ENCODE measurements at regions not wholly inside any gene's neighbourhood (a gene's known extent, or its start where the extent isn't known, plus 50 kb on each side); places are given as distances from the start of the nearest gene placed in this dataset.
"Not testable (repeated sequence)": the region's sequence is repeated elsewhere in the genome, so short reads cannot be mapped to it uniquely, and the experiment has no call there.

- in situ Hi-C loops (cut with HindIII; ENCODE audit: extremely low pct_ligation_motif_present, low pct_unique_long_range_greater_than_20kb): no loop called here
- WGBS (ENCODE audit: low lambda C conversion rate): 52% methylated on average over 1 of the region's 1 CpG
- H4K20me1 ChIP-seq (ENCODE audit: insufficient read depth, low read length): no peaks in the 10 kb centered on the region
- no peaks in the 10 kb centered on the region for H3K4me1 ChIP-seq (ENCODE audit: insufficient read depth, low read length)
- H3K4me2 ChIP-seq (ENCODE audit: low read depth, low read length): no peak overlapping the region
- no peak overlapping the region for H3K9ac ChIP-seq (ENCODE audit: insufficient read depth, low read depth, low read length)
- no TSS peak for BruUV-seq (replicated peaks)
- DNase-seq (ENCODE audit: low spot score): no peak
- ChIA-PET POLR2A (no interaction called here), CTCF (ENCODE audit: low intra/inter-chr PET ratio, low total read pairs) (no interaction called here)
- H3K27ac ChIP-seq (ENCODE audit: extremely low read length, insufficient read depth, low read length): no peak overlapping the region
- no peak overlapping the region for H3K4me3 ChIP-seq (replicated peaks in 1 of 3; ENCODE audit: insufficient read depth in 1 of 3, low read depth in 2 of 3, low read length in 3 of 3)
- H3K36me3 ChIP-seq (replicated peaks in 1 of 2; ENCODE audit: control insufficient read depth in 1 of 2, insufficient read depth in 2 of 2, low read length in 2 of 2): no peaks in the 10 kb centered on the region
- H3K9me3 ChIP-seq (ENCODE audit: low read length): peaks cover 56% of the 10 kb centered on the region
- no peaks in the 10 kb centered on the region for H3K79me2 ChIP-seq (ENCODE audit: insufficient read depth, low read length)
- FAIRE-seq: no peak
- H2AFZ ChIP-seq (ENCODE audit: low read length): no peak overlapping the region
- no peaks in the 10 kb centered on the region for H3K27me3 ChIP-seq (ENCODE audit: control insufficient read depth in 1 of 2, insufficient read depth in 2 of 2, low read length in 2 of 2)
- no peak for ATAC-seq
- intact Hi-C loops (cut with micrococcal nuclease; ENCODE audit: unreplicated experiment): no loop called here
- TF ChIP-seq ARID5B (CRISPR knock-in tag; IDR thresholded peaks at IDR 0.05) (no peak), ZNF333 (CRISPR knock-in tag; IDR thresholded peaks at IDR 0.05; ENCODE audit: borderline replicate concordance) (no peak), SP5 (CRISPR knock-in tag; IDR thresholded peaks at IDR 0.05; ENCODE audit: borderline replicate concordance, low read depth) (no peak), ZNF383 (CRISPR knock-in tag; IDR thresholded peaks at IDR 0.05; ENCODE audit: borderline replicate concordance) (no peak), SMAD9 (CRISPR knock-in tag; IDR thresholded peaks at IDR 0.05) (no peak), ZBTB7B (CRISPR knock-in tag; IDR thresholded peaks at IDR 0.05) (no peak), AHR (CRISPR knock-in tag; IDR thresholded peaks at IDR 0.05) (no peak), ARNT (IDR thresholded peaks at IDR 0.05) (no peak), ZNF160 (CRISPR knock-in tag; IDR thresholded peaks at IDR 0.05) (no peak)
- TF ChIP-seq, protein P1, sequence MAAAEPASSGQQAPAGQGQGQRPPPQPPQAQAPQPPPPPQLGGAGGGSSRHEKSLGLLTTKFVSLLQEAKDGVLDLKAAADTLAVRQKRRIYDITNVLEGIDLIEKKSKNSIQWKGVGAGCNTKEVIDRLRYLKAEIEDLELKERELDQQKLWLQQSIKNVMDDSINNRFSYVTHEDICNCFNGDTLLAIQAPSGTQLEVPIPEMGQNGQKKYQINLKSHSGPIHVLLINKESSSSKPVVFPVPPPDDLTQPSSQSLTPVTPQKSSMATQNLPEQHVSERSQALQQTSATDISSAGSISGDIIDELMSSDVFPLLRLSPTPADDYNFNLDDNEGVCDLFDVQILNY (CRISPR knock-in tag; conservative IDR thresholded peaks at IDR 0.05): no peak
- TF ChIP-seq, protein P2, sequence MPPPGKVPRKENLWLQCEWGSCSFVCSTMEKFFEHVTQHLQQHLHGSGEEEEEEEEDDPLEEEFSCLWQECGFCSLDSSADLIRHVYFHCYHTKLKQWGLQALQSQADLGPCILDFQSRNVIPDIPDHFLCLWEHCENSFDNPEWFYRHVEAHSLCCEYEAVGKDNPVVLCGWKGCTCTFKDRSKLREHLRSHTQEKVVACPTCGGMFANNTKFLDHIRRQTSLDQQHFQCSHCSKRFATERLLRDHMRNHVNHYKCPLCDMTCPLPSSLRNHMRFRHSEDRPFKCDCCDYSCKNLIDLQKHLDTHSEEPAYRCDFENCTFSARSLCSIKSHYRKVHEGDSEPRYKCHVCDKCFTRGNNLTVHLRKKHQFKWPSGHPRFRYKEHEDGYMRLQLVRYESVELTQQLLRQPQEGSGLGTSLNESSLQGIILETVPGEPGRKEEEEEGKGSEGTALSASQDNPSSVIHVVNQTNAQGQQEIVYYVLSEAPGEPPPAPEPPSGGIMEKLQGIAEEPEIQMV (CRISPR knock-in tag; IDR thresholded peaks at IDR 0.05; ENCODE audit: low read depth): no peak
Measured at GRCh38 chr1:80523861-80524260, 1276.9 kb upstream of the ADGRL2 start.

DNA sequence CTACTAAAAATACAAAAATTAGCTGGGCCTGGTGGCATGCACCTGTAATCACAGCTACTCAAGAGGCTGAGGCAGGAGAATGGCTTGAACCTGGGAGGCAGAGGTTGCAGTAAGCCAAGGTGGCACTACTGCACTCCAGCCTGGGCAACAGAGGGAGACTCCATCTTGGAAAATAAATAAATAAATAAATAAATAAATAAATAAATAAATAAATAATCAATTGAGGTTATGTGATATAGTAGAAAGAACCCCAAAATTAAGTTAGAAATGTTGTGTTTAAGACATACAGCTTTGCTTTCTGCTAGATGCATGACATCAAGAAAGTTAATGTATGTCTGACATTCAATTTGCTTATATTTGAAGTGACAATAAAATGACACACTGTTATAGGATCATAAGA, 1277.7 kb upstream of the ADGRL2 start:
- BruUV-seq (replicated peaks); H3K4me1 ChIP-seq (ENCODE audit: insufficient read depth, low read length); H3K79me2 ChIP-seq (ENCODE audit: insufficient read depth, low read length); ATAC-seq; H3K27ac ChIP-seq (ENCODE audit: extremely low read length, insufficient read depth, low read length); H4K20me1 ChIP-seq (ENCODE audit: insufficient read depth, low read length); DNase-seq (ENCODE audit: low spot score); FAIRE-seq; intact Hi-C loops (cut with micrococcal nuclease; ENCODE audit: unreplicated experiment); H2AFZ ChIP-seq (ENCODE audit: low read length); CTCF ChIA-PET (ENCODE audit: low intra/inter-chr PET ratio, low total read pairs); in situ Hi-C loops (cut with HindIII; ENCODE audit: extremely low pct_ligation_motif_present, low pct_unique_long_range_greater_than_20kb); H3K27me3 ChIP-seq (ENCODE audit: control insufficient read depth in 1 of 2, insufficient read depth in 2 of 2, low read length in 2 of 2); POLR2A ChIA-PET; H3K9ac ChIP-seq (ENCODE audit: insufficient read depth, low read depth, low read length); H3K4me2 ChIP-seq (ENCODE audit: low read depth, low read length); H3K4me3 ChIP-seq (replicated peaks in 1 of 3; ENCODE audit: insufficient read depth in 1 of 3, low read depth in 2 of 3, low read length in 3 of 3); H3K36me3 ChIP-seq (replicated peaks in 1 of 2; ENCODE audit: control insufficient read depth in 1 of 2, insufficient read depth in 2 of 2, low read length in 2 of 2): not testable (repeated sequence)
- peaks cover 53% of the 10 kb centered on the region for H3K9me3 ChIP-seq (ENCODE audit: low read length)

Measured in HepG2 (cell line).